ENCODE measurements at regions not wholly inside any gene's neighbourhood (a gene's known extent, or its start where the extent isn't known, plus 50 kb on each side); places are given as distances from the start of the nearest gene placed in this dataset.

DNA sequence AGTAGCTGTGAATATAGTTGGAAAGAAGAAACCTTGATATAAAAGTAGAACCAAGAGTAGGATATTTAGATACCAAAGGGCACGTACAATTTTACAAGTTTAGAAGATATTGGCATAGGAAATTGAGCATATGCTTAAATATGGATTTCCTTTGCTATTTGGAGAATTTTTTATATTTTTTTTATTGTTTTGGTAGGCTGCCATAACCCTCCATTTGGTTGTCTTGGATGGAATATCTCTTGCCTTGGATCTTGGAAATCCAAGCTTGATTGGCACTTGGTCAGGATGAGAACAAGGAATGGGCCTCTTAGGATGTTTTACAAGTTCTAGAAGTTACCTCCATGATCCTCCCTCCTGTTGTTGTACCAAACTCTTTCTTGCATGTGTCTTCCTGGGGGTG lies 297.1 kb downstream of the PRL start:
- POLR2A ChIA-PET = no interaction called here
- CTCF ChIA-PET = interaction anchor here (0.9 kb wide), 1 partner anchor 38 kb away, joined by 3 read pairs; no protein-coding TSS in a partner anchor
- Mint-ChIP-seq H3K36me3 (ENCODE audit: low read depth) (no peaks in the 10 kb centered on the region), H3K9me3 (no peaks in the 10 kb centered on the region), H3K27ac (no peak overlapping the region), H3K4me3 (no peak overlapping the region), H3K4me1 (no peaks in the 10 kb centered on the region), H3K27me3 (no peaks in the 10 kb centered on the region)
- no peak for DNase-seq

DNA sequence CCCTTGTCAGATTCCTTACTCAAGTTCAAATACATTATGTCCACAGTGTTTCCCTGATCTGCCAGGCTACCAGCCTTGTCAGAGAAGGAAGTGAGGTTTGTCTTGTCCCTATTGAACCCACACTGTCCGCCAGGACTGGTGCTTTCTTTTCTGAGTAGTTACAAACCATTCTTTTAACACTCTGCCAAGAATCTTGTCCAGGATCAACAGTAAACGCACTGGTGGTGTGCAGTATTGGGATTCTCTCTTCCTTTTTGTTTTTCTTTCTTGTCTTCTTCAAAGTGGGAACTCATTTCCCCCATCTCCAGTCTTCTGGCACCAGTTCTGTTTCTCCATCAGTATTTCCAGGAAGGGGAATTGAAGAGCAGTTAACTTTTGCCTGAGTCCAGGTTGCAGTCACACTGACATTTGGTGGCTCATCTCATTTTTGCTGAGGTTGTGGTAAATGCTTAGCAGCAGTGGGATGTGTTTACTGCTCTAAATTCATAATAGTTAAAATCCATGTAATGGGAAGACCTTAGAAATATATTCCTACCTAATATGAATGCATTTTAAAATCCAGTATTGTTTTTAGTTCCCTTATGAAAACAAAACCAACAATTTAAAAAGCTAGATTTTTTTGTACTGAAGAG lies 295.3 kb downstream of the PRL start:
- Mint-ChIP-seq H3K4me3 (no peak overlapping the region), H3K9me3 (no peaks in the 10 kb centered on the region), H3K4me1 (no peaks in the 10 kb centered on the region), H3K36me3 (ENCODE audit: low read depth) (no peaks in the 10 kb centered on the region), H3K27me3 (no peaks in the 10 kb centered on the region), H3K27ac (no peak overlapping the region)
- DNase-seq = no peak
- POLR2A ChIA-PET = no interaction called here
- CTCF ChIA-PET = no interaction called here

GRCh38 chr6:22003287-22003686 lies 293.5 kb downstream of the PRL start:
- no peaks in the 10 kb centered on the region for H3K9me3 Mint-ChIP-seq
- DNase-seq = no peak
- H3K4me1 Mint-ChIP-seq = no peaks in the 10 kb centered on the region
- H3K27ac Mint-ChIP-seq = no peak overlapping the region
- ChIA-PET POLR2A (no interaction called here), CTCF (interaction anchor here (0.7 kb wide), 1 partner anchor 176 kb away, joined by 3 read pairs; no protein-coding TSS in a partner anchor)
- H3K36me3 Mint-ChIP-seq (ENCODE audit: low read depth) = no peaks in the 10 kb centered on the region
- H3K27me3 Mint-ChIP-seq = no peaks in the 10 kb centered on the region
- no peak overlapping the region for H3K4me3 Mint-ChIP-seq

- ChIA-PET CTCF (no interaction called here), POLR2A (no interaction called here)
- DNase-seq = no peak
- Mint-ChIP-seq H3K27ac (no peak overlapping the region), H3K9me3 (no peaks in the 10 kb centered on the region), H3K4me1 (no peaks in the 10 kb centered on the region), H3K4me3 (no peak overlapping the region), H3K27me3 (peaks cover 2% of the 10 kb centered on the region), H3K36me3 (ENCODE audit: low read depth) (no peaks in the 10 kb centered on the region)
These were observed 290.0 kb downstream of the PRL start for GRCh38 chr6:22006795-22007194.

- Mint-ChIP-seq H3K36me3 (ENCODE audit: low read depth) (no peaks in the 10 kb centered on the region), H3K27ac (no peak overlapping the region), H3K9me3 (no peaks in the 10 kb centered on the region), H3K27me3 (peaks cover 2% of the 10 kb centered on the region), H3K4me1 (no peaks in the 10 kb centered on the region), H3K4me3 (no peak overlapping the region)
- POLR2A ChIA-PET = no interaction called here
- DNase-seq = no peak
- CTCF ChIA-PET = no interaction called here
These were observed 289.4 kb downstream of the PRL start for GRCh38 chr6:22007469-22007868.

GRCh38 chr6:22008248-22008836 lies 288.5 kb downstream of the PRL start:
- Mint-ChIP-seq H3K9me3 (no peaks in the 10 kb centered on the region), H3K27me3 (peaks cover 2% of the 10 kb centered on the region), H3K27ac (no peak overlapping the region), H3K36me3 (ENCODE audit: low read depth) (no peaks in the 10 kb centered on the region), H3K4me3 (no peak overlapping the region), H3K4me1 (no peaks in the 10 kb centered on the region)
- DNase-seq = no peak
- ChIA-PET POLR2A (no interaction called here), CTCF (no interaction called here)

DNA sequence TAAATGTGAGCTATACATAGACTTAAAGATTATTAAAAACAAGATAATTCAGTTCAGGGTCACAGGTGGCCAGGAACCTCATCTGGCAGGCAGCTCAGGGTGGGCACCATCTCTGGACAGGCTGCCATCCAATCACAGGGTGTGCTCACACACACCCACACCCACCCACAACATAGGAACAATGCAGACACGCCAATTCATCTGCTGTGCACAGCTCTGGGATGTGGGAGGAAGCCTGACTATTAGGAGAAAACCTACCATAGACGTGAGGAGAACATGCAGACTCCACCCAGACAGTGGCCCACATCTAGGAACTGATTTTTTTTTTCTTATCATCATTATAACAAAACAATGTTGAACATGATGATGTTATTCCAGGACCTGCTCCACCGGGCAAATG lies 286.7 kb downstream of the PRL start:
- Mint-ChIP-seq H3K4me1 (no peaks in the 10 kb centered on the region), H3K36me3 (ENCODE audit: low read depth) (no peaks in the 10 kb centered on the region), H3K27ac (no peak overlapping the region), H3K9me3 (no peaks in the 10 kb centered on the region), H3K4me3 (no peak overlapping the region), H3K27me3 (peaks cover 2% of the 10 kb centered on the region)
- DNase-seq = no peak
- ChIA-PET CTCF (interaction anchor here (1.2 kb wide), 1 partner anchor 12 kb away, joined by 3 read pairs; no protein-coding TSS in a partner anchor), POLR2A (no interaction called here)

DNA sequence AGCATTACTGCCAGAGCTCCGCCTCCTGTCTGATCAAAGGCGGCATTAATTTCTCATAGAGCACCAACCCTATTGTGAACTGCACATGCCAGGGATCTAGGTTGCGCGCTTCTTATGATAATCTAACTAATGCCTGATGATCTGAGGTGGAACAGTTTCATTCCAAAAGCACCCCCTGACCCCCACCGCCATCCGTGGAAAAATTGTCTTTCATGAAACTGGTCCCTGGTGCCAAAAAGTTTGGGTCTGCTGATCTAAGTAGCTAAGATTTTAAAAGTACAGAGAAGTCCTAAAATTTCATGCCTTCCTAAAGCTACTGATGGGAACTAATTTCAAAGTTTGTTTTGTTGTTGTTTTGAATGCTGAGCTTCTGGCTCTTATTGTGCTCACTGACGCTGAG lies 281.6 kb downstream of the PRL start:
- ChIA-PET CTCF (interaction anchor here (1.0 kb wide), 1 partner anchor 10 kb away, joined by 3 read pairs; no protein-coding TSS in a partner anchor), POLR2A (interaction anchor here (0.5 kb wide), 1 partner anchor 44 kb away, joined by 3 read pairs; no protein-coding TSS in a partner anchor)
- H3K36me3 Mint-ChIP-seq (ENCODE audit: low read depth) = no peaks in the 10 kb centered on the region
- no peaks in the 10 kb centered on the region for H3K4me1 Mint-ChIP-seq
- DNase-seq = no peak
- peaks cover 2% of the 10 kb centered on the region for H3K27me3 Mint-ChIP-seq
- no peak overlapping the region for H3K4me3 Mint-ChIP-seq
- H3K9me3 Mint-ChIP-seq = no peaks in the 10 kb centered on the region
- H3K27ac Mint-ChIP-seq = no peak overlapping the region

DNA sequence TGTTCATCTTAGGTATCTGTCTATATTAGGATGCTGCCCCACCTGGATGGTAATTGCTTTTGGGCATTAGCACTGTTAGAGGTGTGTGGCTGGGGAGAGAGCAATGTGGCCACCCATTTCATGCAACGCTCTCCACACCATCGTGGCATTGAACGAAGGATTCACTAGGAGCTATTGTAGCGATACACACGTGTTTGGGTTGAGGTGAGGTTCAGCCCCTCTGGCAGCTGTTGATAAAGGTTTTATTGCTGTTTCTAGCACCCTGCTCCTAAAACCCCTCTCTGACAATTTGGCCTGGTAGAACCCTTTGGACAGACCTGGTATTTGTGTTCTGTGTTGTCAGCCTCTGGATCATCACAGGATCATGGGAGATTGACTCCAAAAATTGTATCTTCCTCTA lies 280.9 kb downstream of the PRL start:
- no peak for DNase-seq
- Mint-ChIP-seq H3K36me3 (ENCODE audit: low read depth) (no peaks in the 10 kb centered on the region), H3K4me3 (no peak overlapping the region), H3K27ac (no peak overlapping the region), H3K9me3 (no peaks in the 10 kb centered on the region), H3K27me3 (no peaks in the 10 kb centered on the region), H3K4me1 (no peaks in the 10 kb centered on the region)
- CTCF ChIA-PET = interaction anchor here (1.0 kb wide), 1 partner anchor 9 kb away, joined by 3 read pairs; no protein-coding TSS in a partner anchor
- POLR2A ChIA-PET = no interaction called here

GRCh38 chr6:22017272-22017671 lies 279.6 kb downstream of the PRL start:
- Mint-ChIP-seq H3K27ac (no peak overlapping the region), H3K27me3 (no peaks in the 10 kb centered on the region), H3K9me3 (peaks cover 3% of the 10 kb centered on the region), H3K4me3 (no peak overlapping the region), H3K4me1 (no peaks in the 10 kb centered on the region), H3K36me3 (ENCODE audit: low read depth) (peaks cover 2% of the 10 kb centered on the region)
- ChIA-PET CTCF (no interaction called here), POLR2A (interaction anchor here (0.7 kb wide), 1 partner anchor 138 kb away, joined by 5 read pairs; no protein-coding TSS in a partner anchor)
- no peak for DNase-seq

DNA sequence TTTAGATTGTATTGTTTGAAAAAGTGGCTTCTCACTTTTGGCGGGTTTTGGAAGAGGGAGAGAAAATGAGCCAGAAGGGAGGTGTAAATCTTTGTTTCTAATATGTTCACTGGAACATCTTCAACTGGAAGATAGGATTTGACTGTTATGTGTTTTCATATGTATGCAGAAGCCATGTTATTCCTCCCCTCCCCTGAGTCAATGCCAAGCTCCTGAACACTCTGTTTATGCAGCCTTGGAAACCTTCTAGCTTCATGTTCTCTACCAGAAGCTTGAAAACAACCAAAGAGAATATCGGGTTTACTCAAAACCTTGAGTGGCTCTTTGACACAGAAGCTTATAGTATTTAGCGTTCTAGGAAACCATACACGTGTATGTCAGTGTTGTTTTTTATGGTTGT lies 279.1 kb downstream of the PRL start:
- no peak overlapping the region for H3K27ac Mint-ChIP-seq
- H3K36me3 Mint-ChIP-seq (ENCODE audit: low read depth) = peaks cover 5% of the 10 kb centered on the region
- H3K27me3 Mint-ChIP-seq = no peaks in the 10 kb centered on the region
- H3K4me3 Mint-ChIP-seq = no peak overlapping the region
- H3K4me1 Mint-ChIP-seq = no peaks in the 10 kb centered on the region
- ChIA-PET CTCF (no interaction called here), POLR2A (no interaction called here)
- no peak for DNase-seq
- peaks cover 5% of the 10 kb centered on the region for H3K9me3 Mint-ChIP-seq

DNA sequence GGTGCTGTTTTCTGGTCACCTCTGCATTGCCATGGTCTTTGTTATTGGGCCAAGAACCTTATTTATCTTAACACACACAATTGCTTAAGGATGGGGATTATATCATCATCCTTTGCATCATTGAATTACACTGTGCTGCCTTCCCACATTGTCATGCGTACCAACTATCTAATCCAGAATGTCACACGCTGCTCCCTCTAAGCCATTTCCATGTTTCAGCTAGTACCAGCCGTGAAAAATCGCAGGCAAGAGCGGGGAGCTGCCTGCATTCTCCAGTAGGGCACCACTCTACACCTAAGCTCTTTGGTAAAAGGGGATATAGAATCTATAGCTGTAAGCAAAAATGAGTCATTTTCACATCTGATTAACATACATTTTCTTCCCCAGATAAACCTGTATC lies 277.0 kb downstream of the PRL start:
- Mint-ChIP-seq H3K27ac (no peak overlapping the region), H3K4me3 (no peak overlapping the region), H3K27me3 (no peaks in the 10 kb centered on the region), H3K36me3 (ENCODE audit: low read depth) (peaks cover 5% of the 10 kb centered on the region), H3K4me1 (peaks cover 4% of the 10 kb centered on the region), H3K9me3 (peaks cover 5% of the 10 kb centered on the region)
- DNase-seq = no peak
- ChIA-PET POLR2A (no interaction called here), CTCF (no interaction called here)

- H3K27me3 Mint-ChIP-seq = no peaks in the 10 kb centered on the region
- peaks cover 5% of the 10 kb centered on the region for H3K36me3 Mint-ChIP-seq (ENCODE audit: low read depth)
- ChIA-PET CTCF (no interaction called here), POLR2A (no interaction called here)
- H3K4me3 Mint-ChIP-seq = no peak overlapping the region
- H3K27ac Mint-ChIP-seq = no peak overlapping the region
- H3K9me3 Mint-ChIP-seq = peaks cover 5% of the 10 kb centered on the region
- DNase-seq = no peak
- peaks cover 10% of the 10 kb centered on the region for H3K4me1 Mint-ChIP-seq
These were observed 276.4 kb downstream of the PRL start for GRCh38 chr6:22020299-22021003.
